ENCODE measurements at regions not wholly inside any gene's neighbourhood (a gene's known extent, or its start where the extent isn't known, plus 50 kb on each side); places are given as distances from the start of the nearest gene placed in this dataset.

DNA sequence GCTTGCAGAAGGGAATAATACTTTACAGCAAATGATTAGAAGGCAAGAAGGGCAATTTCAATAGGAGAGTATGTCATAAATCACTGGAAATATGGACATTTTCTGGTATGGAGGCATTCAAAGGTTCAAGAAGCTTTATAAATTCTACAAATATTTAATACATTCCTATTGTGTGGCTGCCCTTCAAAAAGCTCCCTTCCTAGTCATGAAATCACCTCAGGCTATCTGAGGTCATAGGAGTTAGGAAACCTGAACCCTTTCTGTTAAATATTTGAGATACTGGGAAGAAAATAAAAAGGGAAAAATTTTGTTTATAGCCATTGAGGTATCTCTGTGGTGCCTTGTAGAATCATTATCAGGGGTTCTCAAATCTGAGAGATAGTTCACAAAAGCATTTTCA lies 316.8 kb upstream of the EMCN start:
- H3K9me2 ChIP-seq = no peaks in the 10 kb centered on the region
- no peak for DNase-seq
- H3K79me2 ChIP-seq (ENCODE audit: insufficient read depth) = no peaks in the 10 kb centered on the region
- no peaks in the 10 kb centered on the region for H3K36me3 ChIP-seq (replicated peaks in 1 of 2; ENCODE audit: control insufficient read depth in 1 of 2, insufficient read depth in 2 of 2, low read length in 1 of 2)
- H3K27ac ChIP-seq (ENCODE audit: low read depth in 2 of 2, low read length in 1 of 2) = no peak overlapping the region
- no peak overlapping the region for H3K9ac ChIP-seq
- no peaks in the 10 kb centered on the region; a peak in 2 of 4 replicates for H3K4me1 ChIP-seq (ENCODE audit: control insufficient read depth in 1 of 2, insufficient read depth in 2 of 2, low read depth in 1 of 2, low read length in 1 of 2)
- no peaks in the 10 kb centered on the region for H3K9me3 ChIP-seq
- POLR2A ChIA-PET = no interaction called here
- CTCF ChIA-PET = no interaction called here
- no peak overlapping the region for H3K4me3 ChIP-seq (ENCODE audit: low read depth in 2 of 2, low read length in 1 of 2)
- no peak overlapping the region for H2AFZ ChIP-seq (ENCODE audit: low read depth)
- H3K4me2 ChIP-seq = no peak overlapping the region
- no peaks in the 10 kb centered on the region for H4K20me1 ChIP-seq (ENCODE audit: insufficient read depth)
- TF ChIP-seq FOSL2 (IDR thresholded peaks at IDR 0.05; ENCODE audit: borderline replicate concordance, low read depth) (no peak), SMC3 (IDR thresholded peaks at IDR 0.05; ENCODE audit: low read depth, low read length) (no peak), RXRA (IDR thresholded peaks at IDR 0.05; ENCODE audit: borderline replicate concordance, low read depth) (no peak), NFIC (IDR thresholded peaks at IDR 0.05; ENCODE audit: borderline replicate concordance) (no peak), MXI1 (IDR thresholded peaks at IDR 0.05; ENCODE audit: low read depth, low read length) (no peak), RCOR1 (IDR thresholded peaks at IDR 0.05; ENCODE audit: low read length) (no peak), ELF1 (IDR thresholded peaks at IDR 0.05) (no peak)
- TF ChIP-seq, protein P1, sequence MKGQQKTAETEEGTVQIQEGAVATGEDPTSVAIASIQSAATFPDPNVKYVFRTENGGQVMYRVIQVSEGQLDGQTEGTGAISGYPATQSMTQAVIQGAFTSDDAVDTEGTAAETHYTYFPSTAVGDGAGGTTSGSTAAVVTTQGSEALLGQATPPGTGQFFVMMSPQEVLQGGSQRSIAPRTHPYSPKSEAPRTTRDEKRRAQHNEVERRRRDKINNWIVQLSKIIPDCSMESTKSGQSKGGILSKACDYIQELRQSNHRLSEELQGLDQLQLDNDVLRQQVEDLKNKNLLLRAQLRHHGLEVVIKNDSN (IDR thresholded peaks at IDR 0.05; ENCODE audit: borderline replicate concordance, low read depth) = no peak
- TF ChIP-seq, protein P2, sequence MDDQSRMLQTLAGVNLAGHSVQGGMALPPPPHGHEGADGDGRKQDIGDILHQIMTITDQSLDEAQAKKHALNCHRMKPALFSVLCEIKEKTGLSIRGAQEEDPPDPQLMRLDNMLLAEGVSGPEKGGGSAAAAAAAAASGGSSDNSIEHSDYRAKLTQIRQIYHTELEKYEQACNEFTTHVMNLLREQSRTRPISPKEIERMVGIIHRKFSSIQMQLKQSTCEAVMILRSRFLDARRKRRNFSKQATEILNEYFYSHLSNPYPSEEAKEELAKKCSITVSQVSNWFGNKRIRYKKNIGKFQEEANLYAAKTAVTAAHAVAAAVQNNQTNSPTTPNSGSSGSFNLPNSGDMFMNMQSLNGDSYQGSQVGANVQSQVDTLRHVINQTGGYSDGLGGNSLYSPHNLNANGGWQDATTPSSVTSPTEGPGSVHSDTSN (IDR thresholded peaks at IDR 0.05) = no peak
- no peaks in the 10 kb centered on the region for H3F3A ChIP-seq (replicated peaks; ENCODE audit: insufficient read depth)
- H3K27me3 ChIP-seq (ENCODE audit: insufficient read depth) = no peaks in the 10 kb centered on the region

DNA sequence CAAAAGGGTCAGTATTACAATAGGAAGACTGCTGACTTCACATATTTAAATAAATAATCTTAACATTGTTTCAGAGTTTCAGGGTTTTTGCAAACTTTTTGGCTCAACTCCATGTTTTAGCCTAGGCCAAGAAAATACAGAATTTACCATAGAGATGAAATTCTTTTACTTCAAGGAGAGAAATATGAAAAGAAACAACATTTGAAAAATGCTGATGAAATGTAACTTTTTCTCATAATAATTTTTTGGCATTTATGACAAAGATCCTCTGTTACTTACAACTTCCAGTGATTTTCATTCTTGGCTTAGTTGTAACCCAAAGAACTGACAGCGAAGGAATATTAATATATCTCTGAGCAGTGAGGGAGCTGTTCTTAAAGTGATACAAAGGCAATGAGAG lies 316.1 kb upstream of the EMCN start:
- Histone ChIP-seq H3F3A (replicated peaks; ENCODE audit: insufficient read depth) (no peaks in the 10 kb centered on the region), H3K79me2 (ENCODE audit: insufficient read depth) (no peaks in the 10 kb centered on the region), H3K27me3 (ENCODE audit: insufficient read depth) (no peaks in the 10 kb centered on the region), H3K4me1 (ENCODE audit: control insufficient read depth in 1 of 2, insufficient read depth in 2 of 2, low read depth in 1 of 2, low read length in 1 of 2) (no peaks in the 10 kb centered on the region; a peak in 2 of 4 replicates), H3K4me3 (ENCODE audit: low read depth in 2 of 2, low read length in 1 of 2) (no peak overlapping the region), H2AFZ (ENCODE audit: low read depth) (no peak overlapping the region), H3K36me3 (replicated peaks in 1 of 2; ENCODE audit: control insufficient read depth in 1 of 2, insufficient read depth in 2 of 2, low read length in 1 of 2) (no peaks in the 10 kb centered on the region), H3K27ac (ENCODE audit: low read depth in 2 of 2, low read length in 1 of 2) (no peak overlapping the region), H3K9me2 (no peaks in the 10 kb centered on the region), H3K9me3 (no peaks in the 10 kb centered on the region), H3K4me2 (no peak overlapping the region), H4K20me1 (ENCODE audit: insufficient read depth) (no peaks in the 10 kb centered on the region), H3K9ac (no peak overlapping the region)
- ChIA-PET POLR2A (no interaction called here), CTCF (no interaction called here)
- TF ChIP-seq JUND (IDR thresholded peaks at IDR 0.05) (no peak), SIN3A (IDR thresholded peaks at IDR 0.05; ENCODE audit: borderline replicate concordance, low read depth, low read length) (no peak), MEF2A (IDR thresholded peaks at IDR 0.05; ENCODE audit: borderline replicate concordance, low read depth) (no peak), ELF1 (IDR thresholded peaks at IDR 0.05) (no peak), EP300 (IDR thresholded peaks at IDR 0.05; ENCODE audit: borderline replicate concordance in 1 of 2, low read depth in 1 of 2, low read length in 1 of 2) (no peak), GABPA (IDR thresholded peaks at IDR 0.05; ENCODE audit: low read depth) (no peak), TAF1 (IDR thresholded peaks at IDR 0.05; ENCODE audit: borderline replicate concordance, low read depth, low read length) (no peak), TCF12 (IDR thresholded peaks at IDR 0.05) (no peak), FOXM1 (IDR thresholded peaks at IDR 0.05; ENCODE audit: low read depth) (no peak), RCOR1 (IDR thresholded peaks at IDR 0.05; ENCODE audit: low read length) (no peak), RXRA (IDR thresholded peaks at IDR 0.05; ENCODE audit: borderline replicate concordance, low read depth) (no peak), NRF1 (IDR thresholded peaks at IDR 0.05; ENCODE audit: low read depth, low read length) (no peak), CHD2 (IDR thresholded peaks at IDR 0.05; ENCODE audit: low read length, partially characterized antibody) (no peak), POLR2AphosphoS5 (IDR thresholded peaks at IDR 0.05; ENCODE audit: low read depth, low read length) (no peak), YY1 (IDR thresholded peaks at IDR 0.05; ENCODE audit: low read depth) (no peak)
- TF ChIP-seq, protein P3, sequence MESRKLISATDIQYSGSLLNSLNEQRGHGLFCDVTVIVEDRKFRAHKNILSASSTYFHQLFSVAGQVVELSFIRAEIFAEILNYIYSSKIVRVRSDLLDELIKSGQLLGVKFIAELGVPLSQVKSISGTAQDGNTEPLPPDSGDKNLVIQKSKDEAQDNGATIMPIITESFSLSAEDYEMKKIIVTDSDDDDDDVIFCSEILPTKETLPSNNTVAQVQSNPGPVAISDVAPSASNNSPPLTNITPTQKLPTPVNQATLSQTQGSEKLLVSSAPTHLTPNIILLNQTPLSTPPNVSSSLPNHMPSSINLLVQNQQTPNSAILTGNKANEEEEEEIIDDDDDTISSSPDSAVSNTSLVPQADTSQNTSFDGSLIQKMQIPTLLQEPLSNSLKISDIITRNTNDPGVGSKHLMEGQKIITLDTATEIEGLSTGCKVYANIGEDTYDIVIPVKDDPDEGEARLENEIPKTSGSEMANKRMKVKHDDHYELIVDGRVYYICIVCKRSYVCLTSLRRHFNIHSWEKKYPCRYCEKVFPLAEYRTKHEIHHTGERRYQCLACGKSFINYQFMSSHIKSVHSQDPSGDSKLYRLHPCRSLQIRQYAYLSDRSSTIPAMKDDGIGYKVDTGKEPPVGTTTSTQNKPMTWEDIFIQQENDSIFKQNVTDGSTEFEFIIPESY (IDR thresholded peaks at IDR 0.05; ENCODE audit: borderline replicate concordance, low read depth) = no peak
- TF ChIP-seq, protein P2 (IDR thresholded peaks at IDR 0.05) = no peak
- TF ChIP-seq, protein P4, sequence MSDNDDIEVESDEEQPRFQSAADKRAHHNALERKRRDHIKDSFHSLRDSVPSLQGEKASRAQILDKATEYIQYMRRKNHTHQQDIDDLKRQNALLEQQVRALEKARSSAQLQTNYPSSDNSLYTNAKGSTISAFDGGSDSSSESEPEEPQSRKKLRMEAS (IDR thresholded peaks at IDR 0.05; ENCODE audit: low read depth) = no peak
- TF ChIP-seq, protein P5, sequence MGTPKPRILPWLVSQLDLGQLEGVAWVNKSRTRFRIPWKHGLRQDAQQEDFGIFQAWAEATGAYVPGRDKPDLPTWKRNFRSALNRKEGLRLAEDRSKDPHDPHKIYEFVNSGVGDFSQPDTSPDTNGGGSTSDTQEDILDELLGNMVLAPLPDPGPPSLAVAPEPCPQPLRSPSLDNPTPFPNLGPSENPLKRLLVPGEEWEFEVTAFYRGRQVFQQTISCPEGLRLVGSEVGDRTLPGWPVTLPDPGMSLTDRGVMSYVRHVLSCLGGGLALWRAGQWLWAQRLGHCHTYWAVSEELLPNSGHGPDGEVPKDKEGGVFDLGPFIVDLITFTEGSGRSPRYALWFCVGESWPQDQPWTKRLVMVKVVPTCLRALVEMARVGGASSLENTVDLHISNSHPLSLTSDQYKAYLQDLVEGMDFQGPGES (IDR thresholded peaks at IDR 0.05; ENCODE audit: low read depth, low read length) = no peak
- WGBS (ENCODE audit: low lambda C conversion rate) = 100% methylated on average over 1 of the region's 1 CpG
- DNase-seq = no peak

Data from SK-N-SH (cell line).